SK-N-SH (cell line): ENCODE measurements at regions not wholly inside any gene's neighbourhood (a gene's known extent, or its start where the extent isn't known, plus 50 kb on each side); places are given as distances from the start of the nearest gene placed in this dataset.

Source experiments
- CTCF ChIA-PET: fragments of 300-600, 350-600 bp; formaldehyde crosslinking; extraction: SDS; loops from one replicate; lab custom pipeline; 2021; lab: Yijun Ruan, JAX
- POLR2A ChIA-PET: fragments of 350-600 bp; sonication (Branson Sonifier 250); formaldehyde crosslinking; extraction: SDS; loops from one replicate; lab custom pipeline; 2020; ENCODE audit warnings: antibody characterized with exemption, inconsistent platforms; lab: Yijun Ruan, JAX
- DNase-seq: peaks from one replicate; pipeline ENCODE4 v3.0.0; 2012
- H2AFZ ChIP-seq: fragments of 200-600 bp; sonication (generic); 2 replicates; pipeline ENCODE4 v1.8.1; 2016; ENCODE audit warnings: antibody characterized with exemption, mild to moderate bottlenecking, low read depth
- H3F3A ChIP-seq: fragments of 200-600 bp; sonication (generic); replicated peaks from 2 replicates; pipeline ENCODE3; 2016; ENCODE audit warnings: antibody characterized with exemption, mild to moderate bottlenecking; ENCODE audit not compliant: insufficient read depth
- H3K27ac ChIP-seq, 2 experiments: fragments of 200-500 bp in 1 of 2; fragments of 200-600 bp in 1 of 2; sonication (Bioruptor generic) in 1 of 2; sonication (generic), shearing (Covaris generic) in 1 of 2; 2 replicates each; pipeline versions ENCODE4 v1.5.1 to v1.6.1; 2014 to 2016; ENCODE audit warnings: low read depth in 2 of 2, inconsistent platforms in 1 of 2, low read length in 1 of 2, mild to moderate bottlenecking in 1 of 2, mixed read lengths in 1 of 2
- H3K27me3 ChIP-seq: fragments of 200-600 bp; sonication (generic), shearing (Covaris generic); 2 replicates; pipeline ENCODE4 v1.6.1; 2016; ENCODE audit warnings: mixed run types; ENCODE audit not compliant: insufficient read depth
- H3K36me3 ChIP-seq, 2 experiments: fragments of 200-500 bp in 1 of 2; fragments of 200-600 bp in 1 of 2; sonication (Bioruptor generic) in 1 of 2; sonication (generic) in 1 of 2; replicated peaks in 1 of 2; 2 replicates each; pipeline versions ENCODE3 to v1.5.1; 2014 to 2016; ENCODE audit warnings: low read length in 1 of 2, mild to moderate bottlenecking in 1 of 2; ENCODE audit not compliant: insufficient read depth in 2 of 2, control insufficient read depth in 1 of 2
- H3K4me1 ChIP-seq, 2 experiments: fragments of 200-500 bp in 1 of 2; fragments of 200-600 bp in 1 of 2; sonication (Bioruptor generic) in 1 of 2; sonication (generic), shearing (Covaris generic) in 1 of 2; 2 replicates each; pipeline versions ENCODE4 v1.5.1 to v1.6.1; 2014 to 2016; ENCODE audit warnings: low read depth in 1 of 2, low read length in 1 of 2, mixed run types in 1 of 2; ENCODE audit not compliant: insufficient read depth in 2 of 2, control insufficient read depth in 1 of 2
- H3K4me2 ChIP-seq: fragments of 200-600 bp; sonication (generic), shearing (Covaris generic); 2 replicates; pipeline ENCODE4 v1.6.1; 2017; ENCODE audit warnings: mixed run types
- H3K4me3 ChIP-seq, 2 experiments: fragments of 200-500 bp in 1 of 2; fragments of 200-600 bp in 1 of 2; sonication (Bioruptor generic) in 1 of 2; sonication (generic), shearing (Covaris generic) in 1 of 2; 2 replicates each; pipeline versions ENCODE4 v1.5.1 to v1.8.1; 2014 to 2016; ENCODE audit warnings: low read depth in 2 of 2, inconsistent platforms in 1 of 2, low read length in 1 of 2, mild to moderate bottlenecking in 1 of 2, mixed read lengths in 1 of 2, moderate library complexity in 1 of 2
- H3K79me2 ChIP-seq: fragments of 200-600 bp; sonication (generic); 2 replicates; pipeline ENCODE4 v1.8.1; 2017; ENCODE audit warnings: mild to moderate bottlenecking; ENCODE audit not compliant: insufficient read depth
- H3K9ac ChIP-seq: fragments of 200-600 bp; sonication (generic); 2 replicates; pipeline ENCODE4 v1.6.1; 2017; ENCODE audit warnings: mixed run types
- H3K9me2 ChIP-seq: fragments of 200-600 bp; sonication (generic); 2 replicates; pipeline ENCODE4 v1.6.1; 2017; ENCODE audit warnings: mixed run types
- H3K9me3 ChIP-seq: fragments of 200-600 bp; sonication (generic); 2 replicates; pipeline ENCODE4 v1.6.1; 2017; ENCODE audit warnings: mixed run types, mild to moderate bottlenecking, moderate library complexity
- H4K20me1 ChIP-seq: fragments of 200-600 bp; sonication (generic); 2 replicates; pipeline ENCODE4 v1.6.1; 2017; ENCODE audit warnings: mild to moderate bottlenecking, mixed run types; ENCODE audit not compliant: insufficient read depth
- CHD2 ChIP-seq: fragments of 150-350 bp; IDR thresholded peaks from 2 replicates; pipeline ENCODE4 v1.6.1; 2018; ENCODE audit warnings: low read length; ENCODE audit not compliant: partially characterized antibody
- CTCF ChIP-seq: fragments of 200-600 bp; sonication (generic); IDR thresholded peaks from 2 replicates; pipeline ENCODE4 v1.6.1; 2017; ENCODE audit warnings: antibody characterized with exemption, mild to moderate bottlenecking, moderate library complexity
- ELF1 ChIP-seq: IDR thresholded peaks from 2 replicates; pipeline ENCODE4 v1.4.0; 2012
- EZH2phosphoT487 ChIP-seq: fragments of 200-600 bp; sonication (generic); IDR thresholded peaks from 2 replicates; pipeline ENCODE4 v1.6.1; 2017; ENCODE audit warnings: low read depth, mixed run types, mild to moderate bottlenecking, antibody characterized with exemption, moderate library complexity, borderline replicate concordance
- FOSL2 ChIP-seq: IDR thresholded peaks from 2 replicates; pipeline ENCODE4 v1.4.0; 2012; ENCODE audit warnings: low read depth, mild to moderate bottlenecking, moderate library complexity, borderline replicate concordance
- FOXJ3 ChIP-seq: sonication (generic); formaldehyde crosslinking; IDR thresholded peaks from 2 replicates; pipeline ENCODE4 v1.5.1; 2020; ENCODE audit warnings: mild to moderate bottlenecking, missing genetic modification reagents
- GABPA ChIP-seq: IDR thresholded peaks from 2 replicates; pipeline ENCODE4 v1.4.0; 2012; ENCODE audit warnings: low read depth, mild to moderate bottlenecking
- GATA2 ChIP-seq: sonication (generic); formaldehyde crosslinking; IDR thresholded peaks from 2 replicates; pipeline ENCODE4 v1.5.0; 2020; ENCODE audit warnings: mild to moderate bottlenecking, missing genetic modification reagents
- JUND ChIP-seq: IDR thresholded peaks from 2 replicates; pipeline ENCODE4 v1.4.0; 2012
- MAX ChIP-seq: IDR thresholded peaks from 2 replicates; pipeline ENCODE4 v1.4.0; 2012; ENCODE audit warnings: low read depth
- MEF2A ChIP-seq: IDR thresholded peaks from 2 replicates; pipeline ENCODE4 v1.4.0; 2012; ENCODE audit warnings: low read depth, borderline replicate concordance
- NRF1 ChIP-seq: IDR thresholded peaks from 2 replicates; pipeline ENCODE4 v1.6.1; 2012; ENCODE audit warnings: low read depth, mild to moderate bottlenecking, low read length
- PBX3 ChIP-seq: IDR thresholded peaks from 2 replicates; pipeline ENCODE4; 2012
- RAD21 ChIP-seq: IDR thresholded peaks from 2 replicates; pipeline ENCODE4 v1.6.1; 2012; ENCODE audit warnings: mild to moderate bottlenecking, low read length
- RCOR1 ChIP-seq: fragments of 150-350 bp; IDR thresholded peaks from 2 replicates; pipeline ENCODE4 v1.6.1; 2017; ENCODE audit warnings: antibody characterized with exemption, low read length
- RFX5 ChIP-seq: IDR thresholded peaks from 2 replicates; pipeline ENCODE4 v1.6.1; 2012; ENCODE audit warnings: mild to moderate bottlenecking, improper control_type of control experiment, low read length
- SIN3A ChIP-seq: IDR thresholded peaks from 2 replicates; pipeline ENCODE4 v1.6.1; 2012; ENCODE audit warnings: low read depth, mild to moderate bottlenecking, low read length, moderate library complexity, borderline replicate concordance
- TCF12 ChIP-seq: IDR thresholded peaks from 2 replicates; pipeline ENCODE4 v1.4.0; 2012
- TEAD4 ChIP-seq: IDR thresholded peaks from 2 replicates; pipeline ENCODE4 v1.4.0; 2012; ENCODE audit warnings: mild to moderate bottlenecking, borderline replicate concordance; ENCODE audit not compliant: insufficient read depth
- YY1 ChIP-seq: IDR thresholded peaks from 2 replicates; pipeline ENCODE4 v1.4.0; 2012; ENCODE audit warnings: low read depth, mild to moderate bottlenecking
- WGBS: methylation state at CpG from one replicate; pipeline ENCODE4 v1.1.6; 2017; ENCODE audit warnings: low lambda C conversion rate; 5-methylcytosine and 5-hydroxymethylcytosine counted together

GRCh38 chr13:63438951-63439350 lies 2023.3 kb upstream of the PCDH20 start:
- WGBS, result 49% methylated on average over 4 of the region's 4 CpGs
- H3K4me1 ChIP-seq, result peaks cover 4 to 5% of the 10 kb centered on the region in 2 experiments; a peak in 2 of 4 replicates
- H2AFZ ChIP-seq, result no peak overlapping the region
- no peak overlapping the region for H3K27ac ChIP-seq
- H3K9me2 ChIP-seq, result no peaks in the 10 kb centered on the region
- ChIA-PET CTCF (no interaction called here), POLR2A (no interaction called here)
- no peak overlapping the region for H3K4me2 ChIP-seq
- H3F3A ChIP-seq, result peaks cover 20% of the 10 kb centered on the region
- H3K36me3 ChIP-seq, result no peaks in the 10 kb centered on the region
- no peaks in the 10 kb centered on the region for H3K27me3 ChIP-seq
- TF ChIP-seq NRF1 (no peak), EZH2phosphoT487 (no peak), FOSL2 (no peak), ELF1 (no peak), TCF12 (no peak), YY1 (no peak), CHD2 (no peak), TEAD4 (no peak), MEF2A (no peak), GABPA (no peak), RFX5 (no peak), RAD21 (no peak), RCOR1 (no peak), CTCF (no peak), JUND (no peak), SIN3A (no peak), MAX (no peak), GATA2 (CRISPR knock-in tag) (no peak), FOXJ3 (CRISPR knock-in tag) (no peak), PBX3 (no peak)
- H3K9me3 ChIP-seq, result 0 out of 2 replicates have a peak, but pooled peaks cover 4% of the 10 kb centered on the region
- H3K9ac ChIP-seq, result no peak overlapping the region
- no peaks in the 10 kb centered on the region for H3K79me2 ChIP-seq
- H3K4me3 ChIP-seq, result no peak overlapping the region
- no peaks in the 10 kb centered on the region for H4K20me1 ChIP-seq
- no peak for DNase-seq
